ENCODE measurements at regions not wholly inside any gene's neighbourhood (a gene's known extent, or its start where the extent isn't known, plus 50 kb on each side); places are given as distances from the start of the nearest gene placed in this dataset.

DNA sequence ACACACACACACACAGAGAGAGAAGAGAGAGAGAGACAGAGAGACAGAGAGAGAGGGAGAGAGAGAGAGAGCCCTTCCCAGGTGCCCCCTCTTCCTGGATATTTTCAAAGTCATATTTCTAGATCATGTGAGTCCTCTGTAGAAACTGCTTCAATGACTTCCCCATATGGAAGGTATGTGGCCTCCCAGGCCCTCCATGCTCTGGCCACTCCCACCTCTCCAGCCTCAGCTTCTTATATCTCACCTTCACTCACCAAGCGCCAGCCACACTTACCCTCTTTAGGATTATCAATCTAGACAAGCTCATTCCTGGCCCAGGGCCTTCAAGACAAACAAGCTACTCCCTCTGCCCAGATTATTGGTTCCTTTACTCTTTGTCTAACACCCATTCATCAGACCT lies 259.7 kb downstream of the MTERF1 start:
- TF ChIP-seq, protein P1, sequence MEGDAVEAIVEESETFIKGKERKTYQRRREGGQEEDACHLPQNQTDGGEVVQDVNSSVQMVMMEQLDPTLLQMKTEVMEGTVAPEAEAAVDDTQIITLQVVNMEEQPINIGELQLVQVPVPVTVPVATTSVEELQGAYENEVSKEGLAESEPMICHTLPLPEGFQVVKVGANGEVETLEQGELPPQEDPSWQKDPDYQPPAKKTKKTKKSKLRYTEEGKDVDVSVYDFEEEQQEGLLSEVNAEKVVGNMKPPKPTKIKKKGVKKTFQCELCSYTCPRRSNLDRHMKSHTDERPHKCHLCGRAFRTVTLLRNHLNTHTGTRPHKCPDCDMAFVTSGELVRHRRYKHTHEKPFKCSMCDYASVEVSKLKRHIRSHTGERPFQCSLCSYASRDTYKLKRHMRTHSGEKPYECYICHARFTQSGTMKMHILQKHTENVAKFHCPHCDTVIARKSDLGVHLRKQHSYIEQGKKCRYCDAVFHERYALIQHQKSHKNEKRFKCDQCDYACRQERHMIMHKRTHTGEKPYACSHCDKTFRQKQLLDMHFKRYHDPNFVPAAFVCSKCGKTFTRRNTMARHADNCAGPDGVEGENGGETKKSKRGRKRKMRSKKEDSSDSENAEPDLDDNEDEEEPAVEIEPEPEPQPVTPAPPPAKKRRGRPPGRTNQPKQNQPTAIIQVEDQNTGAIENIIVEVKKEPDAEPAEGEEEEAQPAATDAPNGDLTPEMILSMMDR (IDR thresholded peaks at IDR 0.05), result no peak
- TF ChIP-seq POLR2A (IDR thresholded peaks at IDR 0.05), result no peak
